ENCODE measurements at regions not wholly inside any gene's neighbourhood (a gene's known extent, or its start where the extent isn't known, plus 50 kb on each side); places are given as distances from the start of the nearest gene placed in this dataset.

DNA sequence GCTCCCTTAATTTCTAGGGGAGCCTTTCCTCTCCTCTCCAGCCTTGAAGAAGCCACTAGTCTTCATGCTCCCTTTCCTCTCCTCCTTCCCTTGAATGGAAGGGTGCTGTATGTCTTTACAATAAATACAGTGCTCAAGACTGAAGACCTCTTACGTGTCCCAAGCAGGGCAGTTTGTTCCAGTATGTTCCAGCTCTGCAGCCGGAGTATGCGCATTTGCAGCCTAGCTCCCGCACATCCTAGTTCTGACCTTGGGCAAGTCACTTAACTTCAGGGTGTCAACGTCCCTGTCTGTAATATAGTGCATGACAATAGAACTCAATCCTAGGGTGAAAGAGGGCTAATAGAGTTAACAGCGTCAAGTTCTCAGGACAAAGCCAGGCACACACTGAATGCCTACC, 208.0 kb downstream of the HAUS1 start:
- Histone ChIP-seq H4K5ac (ENCODE audit: insufficient read length, low read depth, low read length) (no peak overlapping the region), H2AK5ac (ENCODE audit: low read depth, low read length) (no peak overlapping the region), H2BK15ac (ENCODE audit: low read length) (no peak overlapping the region), H2BK120ac (replicated peaks; ENCODE audit: low read depth, low read length) (no peak overlapping the region), H3K27me3 (replicated peaks in 1 of 4; ENCODE audit: control insufficient read depth in 3 of 4, extremely low read depth in 1 of 4, insufficient read depth in 3 of 4, low read length in 3 of 4) (no peaks in the 10 kb centered on the region; a peak in 1 of 7 replicates), H3K36me3 (ENCODE audit: control insufficient read depth in 2 of 4, insufficient read depth in 4 of 4, low read length in 3 of 4) (no peaks in the 10 kb centered on the region), H3K14ac (ENCODE audit: insufficient read length) (no peak overlapping the region), H3K56ac (replicated peaks; ENCODE audit: insufficient read length, low read depth, low read length) (no peak overlapping the region), H3K4me2 (ENCODE audit: insufficient read depth in 1 of 2, low read depth in 2 of 2, low read length in 2 of 2) (no peak overlapping the region), H3K9ac (replicated peaks in 1 of 4; ENCODE audit: extremely low read depth in 1 of 4, low read depth in 3 of 4, low read length in 3 of 4) (no peak overlapping the region), H3K79me1 (ENCODE audit: low read depth, low read length) (no peaks in the 10 kb centered on the region), H4K8ac (ENCODE audit: extremely low read depth, insufficient read depth, low read length) (no peak overlapping the region), H2BK20ac (ENCODE audit: low read length) (no peak overlapping the region), H2BK12ac (ENCODE audit: low read depth, low read length) (no peak overlapping the region), H3K9me3 (ENCODE audit: insufficient read depth in 2 of 2, low read depth in 1 of 2, low read length in 1 of 2) (no peaks in the 10 kb centered on the region), H3K79me2 (ENCODE audit: control insufficient read depth in 1 of 2, insufficient read depth in 2 of 2, low read length in 2 of 2) (no peaks in the 10 kb centered on the region), H3K18ac (ENCODE audit: extremely low read depth, low read length) (no peak overlapping the region), H3K27ac (ENCODE audit: low read depth, low read length) (no peak overlapping the region), H2BK5ac (ENCODE audit: low read depth, low read length) (no peak overlapping the region), H4K20me1 (replicated peaks in 1 of 2; ENCODE audit: control insufficient read depth in 1 of 2, insufficient read depth in 2 of 2, low read length in 2 of 2) (no peaks in the 10 kb centered on the region), H3K4me3 (ENCODE audit: extremely low read depth in 1 of 4, insufficient read depth in 2 of 4, low read depth in 3 of 4, low read length in 4 of 4) (no peak overlapping the region), H4K91ac (replicated peaks; ENCODE audit: insufficient read length, low read length) (no peak overlapping the region), H3K23me2 (ENCODE audit: low read depth, low read length) (no peaks in the 10 kb centered on the region), H3K23ac (ENCODE audit: insufficient read length) (no peak overlapping the region), H3K4ac (replicated peaks; ENCODE audit: insufficient read length, low read depth, low read length) (no peak overlapping the region), H2AFZ (ENCODE audit: low read length) (no peak overlapping the region), H3K4me1 (replicated peaks in 1 of 4; ENCODE audit: control insufficient read depth in 3 of 4, insufficient read depth in 4 of 4, low read length in 3 of 4) (peaks cover 0 to 8% (median 0%) of the 10 kb centered on the region in 4 experiments; a peak in 2 of 7 replicates)
- TF ChIP-seq HDAC6 (IDR thresholded peaks at IDR 0.05; ENCODE audit: low read depth, low read length) (no peak), RXRA (IDR thresholded peaks at IDR 0.05; ENCODE audit: insufficient read depth, low read depth, low read length) (no peak), FOSL1 (IDR thresholded peaks at IDR 0.05; ENCODE audit: insufficient read depth, low read depth, low read length) (no peak), CBX8 (IDR thresholded peaks at IDR 0.05; ENCODE audit: borderline replicate concordance, low read depth, low read length) (no peak), EGR1 (IDR thresholded peaks at IDR 0.05; ENCODE audit: borderline replicate concordance, low read depth, low read length) (no peak), RBBP5 (IDR thresholded peaks at IDR 0.05; ENCODE audit: borderline replicate concordance, low read depth, low read length) (no peak), RNF2 (IDR thresholded peaks at IDR 0.05; ENCODE audit: borderline replicate concordance, low read depth, low read length, missing control alignments, poor library complexity, severe bottlenecking) (no peak), EZH2 (IDR thresholded peaks at IDR 0.05; ENCODE audit: low read depth, low read length, severe bottlenecking) (no peak)
- TF ChIP-seq, protein P1, sequence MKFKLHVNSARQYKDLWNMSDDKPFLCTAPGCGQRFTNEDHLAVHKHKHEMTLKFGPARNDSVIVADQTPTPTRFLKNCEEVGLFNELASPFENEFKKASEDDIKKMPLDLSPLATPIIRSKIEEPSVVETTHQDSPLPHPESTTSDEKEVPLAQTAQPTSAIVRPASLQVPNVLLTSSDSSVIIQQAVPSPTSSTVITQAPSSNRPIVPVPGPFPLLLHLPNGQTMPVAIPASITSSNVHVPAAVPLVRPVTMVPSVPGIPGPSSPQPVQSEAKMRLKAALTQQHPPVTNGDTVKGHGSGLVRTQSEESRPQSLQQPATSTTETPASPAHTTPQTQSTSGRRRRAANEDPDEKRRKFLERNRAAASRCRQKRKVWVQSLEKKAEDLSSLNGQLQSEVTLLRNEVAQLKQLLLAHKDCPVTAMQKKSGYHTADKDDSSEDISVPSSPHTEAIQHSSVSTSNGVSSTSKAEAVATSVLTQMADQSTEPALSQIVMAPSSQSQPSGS (IDR thresholded peaks at IDR 0.05; ENCODE audit: low read length): no peak
- ChIA-PET POLR2A (ENCODE audit: partially characterized antibody) (no interaction called here), CTCF (ENCODE audit: partially characterized antibody) (interaction anchor here (1.0 to 2.2 kb wide), 3 partner anchors 9 to 81 kb away, joined by 3 to 18 read pairs (median 5); no protein-coding TSS in a partner anchor)
- 75% methylated on average over 6 of the region's 6 CpGs; no CpG with 5 or more reads in 1 of the 2 experiments for WGBS, 2 experiments (ENCODE audit: extremely low coverage in 1 of 2, insufficient coverage in 1 of 2, insufficient read length in 1 of 2, insufficient replicate concordance in 2 of 2, low coverage in 1 of 2, low lambda C conversion rate in 2 of 2, missing lambda C conversion rate in 1 of 2)
- FAIRE-seq (no peak), DNase-seq (ENCODE audit: low read depth in 1 of 2, low spot score in 2 of 2) (no peak)

All from H1 (cell line).